CD14-positive monocyte (primary cell): ENCODE measurements at regions not wholly inside any gene's neighbourhood (a gene's known extent, or its start where the extent isn't known, plus 50 kb on each side); places are given as distances from the start of the nearest gene placed in this dataset.

Experiments used
- DNase-seq, 3 donors: peaks; one replicate each; pipeline ENCODE4 v3.0.0-alpha.2; 2011 to 2022
- H2AFZ ChIP-seq: 2 replicates; pipeline ENCODE4 v1.6.0; 2012; ENCODE audit warnings: mild to moderate bottlenecking, low read depth, low read length, inconsistent platforms; ENCODE audit not compliant: insufficient read depth, poor library complexity, severe bottlenecking
- H3K27ac ChIP-seq, 2 donors: 1 replicate in 1 of 2; 2 replicates in 1 of 2; pipeline ENCODE4 v1.5.1; 2012 to 2013; ENCODE audit warnings: low read length in 2 of 2, control low read depth in 1 of 2, inconsistent platforms in 1 of 2, low read depth in 1 of 2, mild to moderate bottlenecking in 1 of 2
- H3K27me3 ChIP-seq, 2 donors: one replicate each; pipeline versions ENCODE4 v1.6.0 to v1.6.1; 2011 to 2013; ENCODE audit warnings: low read length in 2 of 2; ENCODE audit not compliant: control insufficient read depth in 2 of 2, insufficient read depth in 2 of 2
- H3K36me3 ChIP-seq, 2 donors: replicated peaks in 1 of 2; 1 replicate in 1 of 2; 2 replicates in 1 of 2; pipeline versions ENCODE4 v1.5.1 to v1.6.1; 2012 to 2013; ENCODE audit warnings: low read length in 2 of 2, control low read depth in 1 of 2, inconsistent platforms in 1 of 2, mild to moderate bottlenecking in 1 of 2; ENCODE audit not compliant: insufficient read depth in 2 of 2, control insufficient read depth in 1 of 2
- H3K4me1 ChIP-seq, 2 donors: 1 replicate in 1 of 2; 2 replicates in 1 of 2; pipeline versions ENCODE4 v1.5.1 to v1.6.1; 2012 to 2013; ENCODE audit warnings: low read length in 2 of 2, control low read depth in 1 of 2, inconsistent platforms in 1 of 2, mild to moderate bottlenecking in 1 of 2, moderate library complexity in 1 of 2; ENCODE audit not compliant: insufficient read depth in 2 of 2, control insufficient read depth in 1 of 2
- H3K4me2 ChIP-seq: replicated peaks from 2 replicates; pipeline ENCODE3; 2012; ENCODE audit warnings: low read length, moderate library complexity, mild to moderate bottlenecking; ENCODE audit not compliant: poor library complexity, severe bottlenecking; ENCODE audit errors: extremely low read depth
- H3K4me3 ChIP-seq, 3 experiments: fragments of 200-600 bp in 1 of 3; sonication (generic) in 1 of 3; replicated peaks in 1 of 3; 1 replicate in 2 of 3; 2 replicates in 1 of 3; pipeline ENCODE4 v1.5.1; 2011 to 2013; ENCODE audit warnings: low read length in 3 of 3, mild to moderate bottlenecking in 3 of 3, control low read depth in 2 of 3, low read depth in 2 of 3, inconsistent platforms in 1 of 3, moderate library complexity in 1 of 3
- H3K79me2 ChIP-seq: 2 replicates; pipeline ENCODE4 v1.6.0; 2012; ENCODE audit warnings: mild to moderate bottlenecking, control low read depth, inconsistent platforms, low read length, moderate library complexity; ENCODE audit not compliant: insufficient read depth
- H3K9ac ChIP-seq: 2 replicates; pipeline ENCODE4 v1.6.0; 2017; ENCODE audit warnings: low read length, mild to moderate bottlenecking; ENCODE audit not compliant: insufficient read depth, poor library complexity, severe bottlenecking
- H3K9me3 ChIP-seq, 2 donors: replicated peaks in 1 of 2; 1 replicate in 1 of 2; 2 replicates in 1 of 2; pipeline versions ENCODE4 v1.5.1 to v1.6.1; 2012 to 2013; ENCODE audit warnings: low read length in 2 of 2, control low read depth in 1 of 2; ENCODE audit not compliant: control insufficient read depth in 1 of 2, insufficient read depth in 1 of 2
- H4K20me1 ChIP-seq: 2 replicates; pipeline ENCODE4 v1.6.0; 2012; ENCODE audit warnings: mild to moderate bottlenecking, low read length, control low read depth, moderate library complexity; ENCODE audit not compliant: insufficient read depth
- H3K27ac Mint-ChIP-seq, 7 donors: one replicate each; pipeline ENCODE4 v1.8.0; 2020; ENCODE audit warnings: mild to moderate bottlenecking in 7 of 7, mixed read lengths in 7 of 7, moderate library complexity in 6 of 7, inconsistent platforms in 2 of 7
- H3K27me3 Mint-ChIP-seq, 3 donors: one replicate each; pipeline ENCODE4 v1.8.0; 2021 to 2022; ENCODE audit warnings: low read depth in 3 of 3, mild to moderate bottlenecking in 3 of 3, mixed read lengths in 3 of 3, moderate library complexity in 3 of 3, inconsistent platforms in 1 of 3
- H3K36me3 Mint-ChIP-seq, 2 donors: one replicate each; pipeline ENCODE4 v1.8.0; 2020; ENCODE audit warnings: mixed read lengths in 2 of 2, inconsistent platforms in 1 of 2, mild to moderate bottlenecking in 1 of 2
- H3K4me1 Mint-ChIP-seq: one replicate; pipeline ENCODE4 v1.8.0; 2020; ENCODE audit warnings: mild to moderate bottlenecking, mixed read lengths
- H3K4me3 Mint-ChIP-seq, 2 donors: one replicate each; pipeline ENCODE4 v1.8.0; 2020; ENCODE audit warnings: mild to moderate bottlenecking in 2 of 2, mixed read lengths in 2 of 2, moderate library complexity in 1 of 2
- H3K9me3 Mint-ChIP-seq, 7 donors: one replicate each; pipeline ENCODE4 v1.8.0; 2020 to 2022; ENCODE audit warnings: mixed read lengths in 7 of 7, mild to moderate bottlenecking in 6 of 7, moderate library complexity in 6 of 7, inconsistent platforms in 2 of 7
- WGBS: methylation state at CpG from one replicate; pipeline ENCODE4 v1.1.5; 2013; ENCODE audit warnings: missing lambda C conversion rate; ENCODE audit not compliant: insufficient coverage; 5-methylcytosine and 5-hydroxymethylcytosine counted together
- intact Hi-C, 2 donors: fragments of 100-400 bp; cut with micrococcal nuclease; formaldehyde crosslinking; loops; one replicate each; pipeline versions ENCODE4 v1.15.0 to v1.15.1; 2023
- TF ChIP-seq, protein P1 (sequence below): fragments of 200-600 bp; IDR thresholded peaks from one replicate; pipeline ENCODE4 v1.8.0; 2022; ENCODE audit warnings: antibody characterized with exemption, mild to moderate bottlenecking

DNA sequence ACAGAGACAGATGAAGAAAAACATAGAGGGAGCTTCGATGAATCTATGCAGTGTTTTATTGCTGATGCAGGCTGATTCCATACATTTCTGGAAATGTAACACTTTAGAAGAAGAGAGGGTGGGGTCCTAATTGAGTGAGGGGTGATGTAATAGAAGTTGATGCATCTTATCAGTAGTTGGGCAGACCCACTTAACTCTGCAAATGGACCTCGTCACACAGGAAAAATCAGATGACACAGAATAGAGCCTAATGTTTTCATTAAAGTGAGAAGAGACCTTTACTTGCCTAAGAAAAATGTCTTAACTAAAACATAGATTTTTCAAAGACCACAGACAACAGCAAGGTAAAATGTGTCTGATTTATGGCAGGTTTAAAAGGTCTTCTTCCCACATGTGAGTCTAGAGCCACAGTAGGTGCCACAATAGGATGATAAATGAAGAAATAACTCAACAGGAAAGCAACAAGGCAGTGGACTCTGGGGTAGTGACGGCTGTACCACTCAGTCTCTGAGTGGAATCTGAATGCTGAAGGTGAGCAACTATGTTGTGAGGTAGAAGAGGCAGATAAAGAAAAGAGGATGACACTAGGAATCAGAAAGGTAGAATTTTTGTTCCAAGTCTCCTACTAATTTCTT lies 414.7 kb upstream of the PIK3C3 start:
- H3K27ac ChIP-seq = no peak overlapping the region
- no peak overlapping the region for H3K4me2 ChIP-seq
- TF ChIP-seq, protein P1, sequence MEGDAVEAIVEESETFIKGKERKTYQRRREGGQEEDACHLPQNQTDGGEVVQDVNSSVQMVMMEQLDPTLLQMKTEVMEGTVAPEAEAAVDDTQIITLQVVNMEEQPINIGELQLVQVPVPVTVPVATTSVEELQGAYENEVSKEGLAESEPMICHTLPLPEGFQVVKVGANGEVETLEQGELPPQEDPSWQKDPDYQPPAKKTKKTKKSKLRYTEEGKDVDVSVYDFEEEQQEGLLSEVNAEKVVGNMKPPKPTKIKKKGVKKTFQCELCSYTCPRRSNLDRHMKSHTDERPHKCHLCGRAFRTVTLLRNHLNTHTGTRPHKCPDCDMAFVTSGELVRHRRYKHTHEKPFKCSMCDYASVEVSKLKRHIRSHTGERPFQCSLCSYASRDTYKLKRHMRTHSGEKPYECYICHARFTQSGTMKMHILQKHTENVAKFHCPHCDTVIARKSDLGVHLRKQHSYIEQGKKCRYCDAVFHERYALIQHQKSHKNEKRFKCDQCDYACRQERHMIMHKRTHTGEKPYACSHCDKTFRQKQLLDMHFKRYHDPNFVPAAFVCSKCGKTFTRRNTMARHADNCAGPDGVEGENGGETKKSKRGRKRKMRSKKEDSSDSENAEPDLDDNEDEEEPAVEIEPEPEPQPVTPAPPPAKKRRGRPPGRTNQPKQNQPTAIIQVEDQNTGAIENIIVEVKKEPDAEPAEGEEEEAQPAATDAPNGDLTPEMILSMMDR = no peak
- Mint-ChIP-seq H3K4me3 (no peak overlapping the region), H3K27me3 (no peaks in the 10 kb centered on the region), H3K36me3 (no peaks in the 10 kb centered on the region), H3K27ac (no peak overlapping the region), H3K9me3 (peaks cover 0 to 4% (median 0%) of the 10 kb centered on the region in 7 donors), H3K4me1 (no peaks in the 10 kb centered on the region)
- no peak overlapping the region for H3K9ac ChIP-seq
- WGBS = 69% methylated on average over 1 of the region's 3 CpGs
- H3K9me3 ChIP-seq = no peaks in the 10 kb centered on the region
- H3K4me3 ChIP-seq = no peak overlapping the region
- no peaks in the 10 kb centered on the region for H3K4me1 ChIP-seq
- no peaks in the 10 kb centered on the region for H4K20me1 ChIP-seq
- no peaks in the 10 kb centered on the region for H3K79me2 ChIP-seq
- intact Hi-C loops = no loop called here
- H3K36me3 ChIP-seq = no peaks in the 10 kb centered on the region
- H3K27me3 ChIP-seq = no peaks in the 10 kb centered on the region
- no peak for DNase-seq
- no peak overlapping the region for H2AFZ ChIP-seq

DNA sequence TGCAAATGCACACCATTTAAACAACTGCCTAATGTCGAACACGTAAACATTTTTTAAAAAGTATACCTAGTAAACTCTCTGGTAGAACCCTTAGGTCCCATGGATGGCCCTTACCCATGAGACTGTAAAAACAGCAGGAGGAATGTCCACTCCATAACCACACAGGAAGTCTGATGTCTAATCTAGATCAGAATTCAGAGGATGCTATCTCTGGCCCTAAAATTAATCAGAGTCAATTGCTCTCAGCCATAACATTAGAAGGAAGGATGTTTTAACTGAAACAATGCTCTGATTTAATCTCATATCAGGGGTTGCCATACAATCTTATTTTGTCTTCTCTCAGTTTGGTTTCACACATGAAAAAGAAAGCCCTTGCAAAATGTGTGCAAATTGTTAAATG lies 416.3 kb upstream of the PIK3C3 start:
- Histone ChIP-seq H3K4me3 (no peak overlapping the region), H2AFZ (no peak overlapping the region), H3K79me2 (no peaks in the 10 kb centered on the region), H3K4me2 (no peak overlapping the region), H3K27me3 (no peaks in the 10 kb centered on the region), H4K20me1 (no peaks in the 10 kb centered on the region), H3K4me1 (no peaks in the 10 kb centered on the region), H3K27ac (no peak overlapping the region), H3K36me3 (no peaks in the 10 kb centered on the region), H3K9me3 (no peaks in the 10 kb centered on the region), H3K9ac (no peak overlapping the region)
- TF ChIP-seq, protein P1 = no peak
- no peak overlapping the region for H3K27ac Mint-ChIP-seq
- DNase-seq = no peak
- no peaks in the 10 kb centered on the region for H3K36me3 Mint-ChIP-seq
- H3K27me3 Mint-ChIP-seq = no peaks in the 10 kb centered on the region
- WGBS = 100% methylated on average over 2 of the region's 2 CpGs
- no peaks in the 10 kb centered on the region for H3K4me1 Mint-ChIP-seq
- peaks cover 0 to 4% (median 0%) of the 10 kb centered on the region in 7 donors for H3K9me3 Mint-ChIP-seq
- intact Hi-C loops = no loop called here
- no peak overlapping the region for H3K4me3 Mint-ChIP-seq
